ENCODE measurements at regions not wholly inside any gene's neighbourhood (a gene's known extent, or its start where the extent isn't known, plus 50 kb on each side); places are given as distances from the start of the nearest gene placed in this dataset.

- DNase-seq: no peak
These were observed 277.4 kb upstream of the PITX2 start for GRCh38 chr4:110900213-110900769.

GRCh38 chr4:110902500-110902899 lies 279.6 kb upstream of the PITX2 start:
- DNase-seq: no peak

GRCh38 chr4:110904435-110905065 lies 281.7 kb upstream of the PITX2 start:
- no peak for DNase-seq

GRCh38 chr4:110905367-110905766 lies 282.5 kb upstream of the PITX2 start:
- no peak for DNase-seq

- no peak for DNase-seq
These were observed 285.0 kb upstream of the PITX2 start for GRCh38 chr4:110907801-110908313.

GRCh38 chr4:110914791-110915190 lies 291.9 kb upstream of the PITX2 start:
- DNase-seq: no peak

GRCh38 chr4:110915301-110915700 lies 292.4 kb upstream of the PITX2 start:
- no peak for DNase-seq

GRCh38 chr4:110916505-110916904 lies 293.6 kb upstream of the PITX2 start:
- DNase-seq: no peak

- no peak for DNase-seq
These were observed 295.0 kb upstream of the PITX2 start for GRCh38 chr4:110917835-110918234.

GRCh38 chr4:110920990-110921389 lies 298.1 kb upstream of the PITX2 start:
- DNase-seq: no peak

- no peak for DNase-seq
These were observed 301.9 kb upstream of the PITX2 start for GRCh38 chr4:110924761-110925160.

GRCh38 chr4:110926841-110927400 lies 304.0 kb upstream of the PITX2 start:
- no peak for DNase-seq

GRCh38 chr4:110933341-110933740 lies 310.5 kb upstream of the PITX2 start:
- DNase-seq: no peak

GRCh38 chr4:110944501-110944900 lies 321.6 kb upstream of the PITX2 start:
- no peak for DNase-seq

GRCh38 chr4:110945600-110945999 lies 322.7 kb upstream of the PITX2 start:
- DNase-seq: no peak

- DNase-seq: no peak
These were observed 326.7 kb upstream of the PITX2 start for GRCh38 chr4:110949542-110949941.

- DNase-seq: no peak
These were observed 327.9 kb upstream of the PITX2 start for GRCh38 chr4:110950731-110951130.

GRCh38 chr4:110953191-110953590 lies 330.3 kb upstream of the PITX2 start:
- DNase-seq: no peak

GRCh38 chr4:110953898-110954297 lies 331.0 kb upstream of the PITX2 start:
- no peak for DNase-seq

- no peak for DNase-seq
These were observed 332.9 kb upstream of the PITX2 start for GRCh38 chr4:110955748-110956147.

GRCh38 chr4:110959041-110959643 lies 336.3 kb upstream of the PITX2 start:
- no peak for DNase-seq

- DNase-seq: no peak
These were observed 338.2 kb upstream of the PITX2 start for GRCh38 chr4:110961066-110961465.

GRCh38 chr4:110962616-110963015 lies 339.7 kb upstream of the PITX2 start:
- DNase-seq: no peak

- no peak for DNase-seq
These were observed 340.9 kb upstream of the PITX2 start for GRCh38 chr4:110963662-110964280.
